Neural progenitor cell (in vitro differentiated cells): ENCODE measurements at regions not wholly inside any gene's neighbourhood (a gene's known extent, or its start where the extent isn't known, plus 50 kb on each side); places are given as distances from the start of the nearest gene placed in this dataset.

Source experiments
- DNase-seq: peaks from one replicate; pipeline ENCODE4 v3.0.0-alpha.2; 2016; ENCODE audit warnings: low spot score
- H2AFZ ChIP-seq: fragments of 200-600 bp; sonication (generic); replicated peaks from 2 replicates; pipeline ENCODE4 v1.6.1; 2016; ENCODE audit warnings: antibody characterized with exemption
- H3F3A ChIP-seq: fragments of 200-600 bp; sonication (generic); 2 replicates; pipeline ENCODE4 v1.6.1; 2016; ENCODE audit warnings: antibody characterized with exemption, low read depth
- H3K27ac ChIP-seq: fragments of 200-600 bp; sonication (generic); 2 replicates; pipeline ENCODE4 v1.5.1; 2016; ENCODE audit warnings: mild to moderate bottlenecking
- H3K27me3 ChIP-seq: fragments of 200-600 bp; sonication (generic); 2 replicates; pipeline ENCODE4 v1.6.1; 2016; ENCODE audit warnings: mild to moderate bottlenecking, moderate library complexity
- H3K36me3 ChIP-seq: fragments of 200-600 bp; sonication (generic); 2 replicates; pipeline ENCODE4 v1.5.1; 2016
- H3K4me1 ChIP-seq: fragments of 200-600 bp; sonication (generic); 2 replicates; pipeline ENCODE4 v1.6.1; 2016; ENCODE audit warnings: mixed run types
- H3K4me2 ChIP-seq: fragments of 200-600 bp; sonication (generic); 2 replicates; pipeline ENCODE4 v1.6.1; 2016
- H3K4me3 ChIP-seq: fragments of 200-600 bp; sonication (generic); 2 replicates; pipeline ENCODE4 v1.5.1; 2016
- H3K79me2 ChIP-seq: fragments of 200-600 bp; sonication (generic); 2 replicates; pipeline ENCODE4 v1.6.1; 2016; ENCODE audit warnings: low read depth
- H3K9ac ChIP-seq: fragments of 200-600 bp; sonication (generic); 2 replicates; pipeline ENCODE4 v1.6.1; 2016
- H3K9me3 ChIP-seq: fragments of 200-600 bp; sonication (generic); 2 replicates; pipeline ENCODE4 v1.5.1; 2016; ENCODE audit warnings: low read depth
- H4K20me1 ChIP-seq: fragments of 200-600 bp; sonication (generic); 2 replicates; pipeline ENCODE4 v1.6.1; 2016; ENCODE audit warnings: low read depth
- H3K27ac Mint-ChIP-seq: 3 replicates; pipeline ENCODE4 v1.8.0; 2021; ENCODE audit warnings: mixed read lengths
- H3K27me3 Mint-ChIP-seq: 2 replicates; pipeline ENCODE4 v1.8.0; 2022; ENCODE audit warnings: low read depth, mild to moderate bottlenecking, inconsistent platforms, moderate library complexity, mixed read lengths; ENCODE audit not compliant: insufficient read depth
- H3K36me3 Mint-ChIP-seq: 3 replicates; pipeline ENCODE4 v1.8.0; 2021; ENCODE audit warnings: mixed read lengths
- H3K4me1 Mint-ChIP-seq: 3 replicates; pipeline ENCODE4 v1.8.0; 2021; ENCODE audit warnings: mixed read lengths
- H3K4me3 Mint-ChIP-seq: 3 replicates; pipeline ENCODE4 v1.8.0; 2021; ENCODE audit warnings: mild to moderate bottlenecking, moderate library complexity, mixed read lengths
- H3K9me3 Mint-ChIP-seq: 3 replicates; pipeline ENCODE4 v1.8.0; 2020; ENCODE audit warnings: mixed read lengths
- EZH2 ChIP-seq: fragments of 200-600 bp; sonication (generic); IDR thresholded peaks from 2 replicates; pipeline ENCODE4 v1.6.1; 2017; ENCODE audit warnings: antibody characterized with exemption, mild to moderate bottlenecking, moderate library complexity
- EZH2phosphoT487 ChIP-seq: fragments of 200-600 bp; sonication (generic); IDR thresholded peaks from 2 replicates; pipeline ENCODE4 v1.6.1; 2017; ENCODE audit warnings: antibody characterized with exemption
- TF ChIP-seq, protein P1 (sequence below): fragments of 200-600 bp; sonication (generic); IDR thresholded peaks from 2 replicates; pipeline ENCODE4 v1.5.1; 2017; ENCODE audit warnings: antibody characterized with exemption, mild to moderate bottlenecking

DNA sequence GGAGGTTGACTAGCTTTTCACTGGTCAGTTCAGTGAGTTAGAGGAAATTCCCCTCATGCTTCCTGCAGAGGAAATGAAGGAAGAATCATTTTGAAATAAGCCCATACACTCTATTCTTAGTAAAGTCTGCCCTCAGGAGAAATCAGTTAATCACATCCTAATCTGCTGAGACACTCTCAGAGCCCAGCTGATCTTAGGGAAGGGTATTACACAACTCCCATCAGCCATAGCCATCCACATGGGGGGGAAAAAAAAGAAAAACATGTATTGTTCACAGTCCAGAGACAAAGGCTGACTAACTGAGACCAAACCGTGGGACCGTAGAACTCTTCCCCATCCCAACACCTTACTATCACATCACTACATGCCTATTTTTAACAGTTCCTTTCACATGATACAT is 722.3 kb downstream of the CDH8 start:
- Histone ChIP-seq H3K36me3 (no peaks in the 10 kb centered on the region), H3K27ac (no peak overlapping the region), H2AFZ (peak overlapping the region; percentile 53), H3K9me3 (no peaks in the 10 kb centered on the region), H3F3A (no peaks in the 10 kb centered on the region), H4K20me1 (no peaks in the 10 kb centered on the region), H3K27me3 (no peaks in the 10 kb centered on the region), H3K79me2 (no peaks in the 10 kb centered on the region), H3K4me2 (no peak overlapping the region), H3K4me1 (no peaks in the 10 kb centered on the region), H3K9ac (no peak overlapping the region), H3K4me3 (no peak overlapping the region)
- Mint-ChIP-seq H3K27me3 (no peaks in the 10 kb centered on the region), H3K9me3 (peaks cover 15% of the 10 kb centered on the region), H3K27ac (no peak overlapping the region), H3K36me3 (peaks cover 4% of the 10 kb centered on the region), H3K4me3 (no peak overlapping the region), H3K4me1 (peaks cover 2% of the 10 kb centered on the region)
- TF ChIP-seq EZH2 = no peak
- TF ChIP-seq, protein P1, sequence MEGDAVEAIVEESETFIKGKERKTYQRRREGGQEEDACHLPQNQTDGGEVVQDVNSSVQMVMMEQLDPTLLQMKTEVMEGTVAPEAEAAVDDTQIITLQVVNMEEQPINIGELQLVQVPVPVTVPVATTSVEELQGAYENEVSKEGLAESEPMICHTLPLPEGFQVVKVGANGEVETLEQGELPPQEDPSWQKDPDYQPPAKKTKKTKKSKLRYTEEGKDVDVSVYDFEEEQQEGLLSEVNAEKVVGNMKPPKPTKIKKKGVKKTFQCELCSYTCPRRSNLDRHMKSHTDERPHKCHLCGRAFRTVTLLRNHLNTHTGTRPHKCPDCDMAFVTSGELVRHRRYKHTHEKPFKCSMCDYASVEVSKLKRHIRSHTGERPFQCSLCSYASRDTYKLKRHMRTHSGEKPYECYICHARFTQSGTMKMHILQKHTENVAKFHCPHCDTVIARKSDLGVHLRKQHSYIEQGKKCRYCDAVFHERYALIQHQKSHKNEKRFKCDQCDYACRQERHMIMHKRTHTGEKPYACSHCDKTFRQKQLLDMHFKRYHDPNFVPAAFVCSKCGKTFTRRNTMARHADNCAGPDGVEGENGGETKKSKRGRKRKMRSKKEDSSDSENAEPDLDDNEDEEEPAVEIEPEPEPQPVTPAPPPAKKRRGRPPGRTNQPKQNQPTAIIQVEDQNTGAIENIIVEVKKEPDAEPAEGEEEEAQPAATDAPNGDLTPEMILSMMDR = no peak
- TF ChIP-seq EZH2phosphoT487 = no peak
- DNase-seq = no peak

DNA sequence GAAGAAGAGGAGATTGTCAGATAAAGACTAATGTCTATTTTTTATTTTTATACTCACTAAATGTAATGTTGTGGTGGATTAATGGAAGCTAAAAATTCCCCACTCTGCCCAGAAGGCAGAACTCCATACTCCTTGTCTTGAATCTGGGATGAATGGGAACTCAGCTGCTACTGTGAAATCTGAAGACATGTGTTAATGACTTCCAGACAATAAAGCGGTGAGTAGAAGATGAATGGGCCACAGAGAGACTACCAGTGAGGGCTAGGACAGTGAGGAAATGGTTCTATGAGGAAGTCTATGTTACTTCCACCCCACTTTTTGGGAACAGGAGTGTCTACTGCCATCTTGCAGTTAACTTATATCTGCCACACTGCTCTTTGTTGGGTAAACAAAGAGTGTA is 726.9 kb downstream of the CDH8 start:
- Histone ChIP-seq H3K36me3 (no peaks in the 10 kb centered on the region), H3K9ac (no peak overlapping the region), H3F3A (no peaks in the 10 kb centered on the region), H3K27me3 (no peaks in the 10 kb centered on the region), H3K79me2 (no peaks in the 10 kb centered on the region), H3K9me3 (no peaks in the 10 kb centered on the region), H3K4me1 (no peaks in the 10 kb centered on the region), H3K27ac (no peak overlapping the region), H2AFZ (no peak overlapping the region), H3K4me3 (no peak overlapping the region), H3K4me2 (no peak overlapping the region), H4K20me1 (no peaks in the 10 kb centered on the region)
- DNase-seq = no peak
- H3K4me3 Mint-ChIP-seq = no peak overlapping the region
- H3K27ac Mint-ChIP-seq = no peak overlapping the region
- H3K4me1 Mint-ChIP-seq = peaks cover 2% of the 10 kb centered on the region
- no peaks in the 10 kb centered on the region for H3K36me3 Mint-ChIP-seq
- H3K27me3 Mint-ChIP-seq = peaks cover 7% of the 10 kb centered on the region
- peaks cover 3% of the 10 kb centered on the region for H3K9me3 Mint-ChIP-seq
- TF ChIP-seq EZH2phosphoT487 = no peak
- TF ChIP-seq, protein P1 = no peak
- TF ChIP-seq EZH2 = no peak

DNA sequence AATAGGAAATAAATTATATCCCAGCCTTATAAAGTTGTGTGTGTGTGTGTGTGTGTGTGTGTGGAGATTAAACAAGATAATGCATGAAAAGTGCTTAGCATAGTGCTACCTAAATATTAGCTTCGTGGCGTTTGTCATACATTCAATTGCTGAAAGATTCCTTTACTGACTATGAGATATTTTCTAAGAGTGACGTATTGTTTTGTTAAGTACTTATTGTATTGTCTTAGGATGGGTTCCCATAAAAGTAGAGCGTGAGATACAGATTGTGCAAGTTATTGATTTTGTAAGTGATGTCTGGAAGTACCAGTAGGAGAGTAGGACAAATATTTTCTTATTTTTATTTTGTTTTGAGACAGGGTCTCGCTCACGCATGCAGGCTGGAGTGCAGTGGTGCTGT is 730.0 kb downstream of the CDH8 start:
- no peak for DNase-seq
- Histone ChIP-seq H3K36me3 (no peaks in the 10 kb centered on the region), H3K9me3 (no peaks in the 10 kb centered on the region), H3K4me3 (no peak overlapping the region), H4K20me1 (no peaks in the 10 kb centered on the region), H3F3A (no peaks in the 10 kb centered on the region), H3K4me1 (no peaks in the 10 kb centered on the region), H2AFZ (no peak overlapping the region), H3K27me3 (no peaks in the 10 kb centered on the region), H3K9ac (no peak overlapping the region), H3K4me2 (no peak overlapping the region), H3K27ac (no peak overlapping the region), H3K79me2 (no peaks in the 10 kb centered on the region)
- no peaks in the 10 kb centered on the region for H3K9me3 Mint-ChIP-seq
- peaks cover 9% of the 10 kb centered on the region for H3K27me3 Mint-ChIP-seq
- no peak overlapping the region for H3K27ac Mint-ChIP-seq
- TF ChIP-seq EZH2 (no peak), EZH2phosphoT487 (no peak)
- TF ChIP-seq, protein P1 = no peak
- H3K4me1 Mint-ChIP-seq = peaks cover 2% of the 10 kb centered on the region
- H3K36me3 Mint-ChIP-seq = no peaks in the 10 kb centered on the region
- H3K4me3 Mint-ChIP-seq = no peak overlapping the region
